Tibial nerve (tissue), 3 donors: ENCODE measurements at regions not wholly inside any gene's neighbourhood (a gene's known extent, or its start where the extent isn't known, plus 50 kb on each side); places are given as distances from the start of the nearest gene placed in this dataset.

Source experiments
- CTCF ChIP-seq, 5 experiments: fragments of 200-600 bp in 3 of 5; fragments of 450-650 bp in 2 of 5; sonication (generic) in 3 of 5; IDR thresholded peaks; one replicate each; pipeline ENCODE4 v1.5.1; 2016 to 2019; ENCODE audit warnings: antibody characterized with exemption in 5 of 5, mild to moderate bottlenecking in 3 of 5, moderate library complexity in 2 of 5
- POLR2A ChIP-seq, 2 donors: fragments of 450-650 bp; IDR thresholded peaks; one replicate each; pipeline ENCODE4 v1.6.1; 2017; ENCODE audit warnings: antibody characterized with exemption in 2 of 2, mild to moderate bottlenecking in 2 of 2, moderate library complexity in 2 of 2

DNA sequence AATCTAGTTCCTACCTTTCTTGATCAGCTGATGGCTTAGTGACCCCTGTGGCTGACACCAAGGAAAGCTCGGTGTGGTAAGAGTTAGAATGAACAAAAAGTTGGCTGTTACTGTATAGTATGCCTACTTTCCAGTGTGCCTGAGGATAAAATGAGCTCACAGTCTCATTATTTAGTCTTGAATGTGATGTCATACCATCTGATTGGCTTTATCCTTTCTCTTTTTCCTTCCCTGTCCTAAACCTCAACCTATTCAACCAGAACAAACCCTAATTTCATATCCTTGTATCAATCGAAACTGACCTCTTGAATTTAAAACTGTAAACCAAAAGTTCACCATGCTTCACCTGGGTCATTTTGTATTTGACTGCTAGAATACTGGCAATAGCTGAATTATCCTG is 156.4 kb downstream of the PPARGC1A start:
- TF ChIP-seq CTCF (IDR thresholded peaks at IDR 0.05): no peak
- no peak for TF ChIP-seq POLR2A (IDR thresholded peaks at IDR 0.05)
